GM18508 (cell line): ENCODE measurements at regions not wholly inside any gene's neighbourhood (a gene's known extent, or its start where the extent isn't known, plus 50 kb on each side); places are given as distances from the start of the nearest gene placed in this dataset.

Experiments used
- ATAC-seq: cut with Tn5 transposase; IDR thresholded peaks from one replicate; pipeline ENCODE4 v1.9.1; 2021; ENCODE audit warnings: moderate number of reproducible peaks; ENCODE audit not compliant: insufficient read depth, unreplicated experiment

DNA sequence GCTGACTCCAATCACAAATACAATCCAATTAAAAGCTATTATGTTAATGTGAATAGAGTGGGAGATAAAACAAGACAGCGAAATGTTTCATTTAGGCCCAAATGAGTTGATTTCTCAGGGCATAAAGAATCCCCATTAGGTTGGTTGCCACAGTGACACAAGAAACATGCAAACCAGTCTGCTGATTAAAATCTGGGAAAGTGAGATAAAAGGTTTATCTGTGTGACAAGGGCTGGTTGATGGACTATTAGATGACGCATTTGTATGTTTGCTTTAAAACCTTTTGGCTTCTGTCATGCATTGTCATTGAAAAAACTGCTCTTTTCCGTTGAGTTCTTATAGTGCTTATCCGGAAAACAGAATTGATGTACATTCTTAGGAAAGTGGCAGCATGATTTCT lies 658.2 kb downstream of the GATA3 start:
- ATAC-seq: no peak

- ATAC-seq: no peak
These were observed 665.5 kb downstream of the GATA3 start for GRCh38 chr10:8719971-8720370.

GRCh38 chr10:8721650-8722049 lies 667.2 kb downstream of the GATA3 start:
- no peak for ATAC-seq

DNA sequence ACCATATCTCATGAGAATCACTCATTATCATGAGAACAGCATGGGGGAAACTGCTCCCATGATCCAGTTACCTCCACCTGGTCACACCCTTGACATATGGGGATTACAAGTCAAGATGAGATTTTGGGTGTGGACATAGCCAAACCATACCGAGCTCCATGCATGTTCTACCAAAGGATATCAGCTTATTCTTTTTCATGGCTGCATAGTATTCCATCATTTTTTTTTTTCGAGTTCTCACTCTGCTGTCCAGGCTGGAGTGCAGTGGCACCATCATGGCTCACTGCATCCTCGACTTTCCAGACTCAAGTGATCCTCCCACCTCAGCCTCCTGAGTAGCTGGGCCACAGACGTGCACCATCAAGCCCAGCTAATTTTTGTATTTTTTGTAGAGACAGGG lies 668.3 kb downstream of the GATA3 start:
- ATAC-seq: no peak

DNA sequence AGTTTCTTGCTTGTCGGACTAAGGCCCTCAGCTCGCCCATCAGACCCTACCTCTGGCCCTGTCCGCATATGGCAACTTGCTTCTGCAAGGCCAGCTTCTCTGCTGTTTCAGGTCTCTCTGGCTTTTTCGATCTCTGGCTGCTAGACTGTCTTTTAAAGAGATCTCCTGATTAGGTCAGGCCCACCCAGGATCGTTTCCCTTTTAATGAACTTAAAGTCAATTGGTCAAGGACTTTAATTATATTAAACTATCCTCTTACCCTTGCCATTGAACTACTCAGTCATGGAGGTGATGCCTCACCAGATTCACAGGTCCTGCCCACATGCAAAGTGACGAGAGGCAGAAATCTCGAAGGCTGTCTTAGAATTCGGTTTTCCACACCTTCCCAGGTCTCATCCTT lies 670.9 kb downstream of the GATA3 start:
- no peak for ATAC-seq

DNA sequence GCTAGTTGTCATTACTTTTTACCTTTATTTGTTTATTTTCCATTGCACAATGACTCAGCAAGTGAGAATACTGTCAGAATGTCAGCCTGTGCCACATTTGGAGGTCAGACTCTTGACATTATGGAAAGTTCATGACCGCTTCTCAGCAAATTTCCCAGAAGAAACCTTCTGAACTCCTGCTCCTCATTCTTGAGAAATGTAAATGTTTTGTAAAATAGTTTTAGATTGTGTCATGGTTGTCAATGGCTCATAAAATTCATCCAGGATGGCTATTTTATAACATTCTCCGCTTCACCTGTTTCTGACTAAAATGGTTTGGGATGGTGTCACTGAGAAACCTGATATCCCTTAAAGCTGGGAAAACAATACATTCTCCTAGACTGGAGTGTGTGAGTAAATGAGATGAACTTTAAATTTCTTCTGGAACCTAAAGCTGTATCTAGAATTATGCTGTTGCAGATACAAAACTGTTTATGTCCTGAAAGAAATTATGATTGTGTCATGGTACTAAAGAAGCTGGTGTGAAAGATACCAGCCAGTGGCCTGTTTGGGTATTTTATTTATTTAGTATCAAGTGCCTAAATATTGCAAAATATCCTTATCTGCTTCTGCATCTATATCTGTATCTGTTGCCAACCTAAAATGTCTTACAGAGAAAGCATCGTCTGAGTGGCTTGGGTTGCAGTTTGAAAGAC lies 671.7 kb downstream of the GATA3 start:
- ATAC-seq: no peak

- ATAC-seq: no peak
These were observed 672.2 kb downstream of the GATA3 start for GRCh38 chr10:8726779-8727084.

DNA sequence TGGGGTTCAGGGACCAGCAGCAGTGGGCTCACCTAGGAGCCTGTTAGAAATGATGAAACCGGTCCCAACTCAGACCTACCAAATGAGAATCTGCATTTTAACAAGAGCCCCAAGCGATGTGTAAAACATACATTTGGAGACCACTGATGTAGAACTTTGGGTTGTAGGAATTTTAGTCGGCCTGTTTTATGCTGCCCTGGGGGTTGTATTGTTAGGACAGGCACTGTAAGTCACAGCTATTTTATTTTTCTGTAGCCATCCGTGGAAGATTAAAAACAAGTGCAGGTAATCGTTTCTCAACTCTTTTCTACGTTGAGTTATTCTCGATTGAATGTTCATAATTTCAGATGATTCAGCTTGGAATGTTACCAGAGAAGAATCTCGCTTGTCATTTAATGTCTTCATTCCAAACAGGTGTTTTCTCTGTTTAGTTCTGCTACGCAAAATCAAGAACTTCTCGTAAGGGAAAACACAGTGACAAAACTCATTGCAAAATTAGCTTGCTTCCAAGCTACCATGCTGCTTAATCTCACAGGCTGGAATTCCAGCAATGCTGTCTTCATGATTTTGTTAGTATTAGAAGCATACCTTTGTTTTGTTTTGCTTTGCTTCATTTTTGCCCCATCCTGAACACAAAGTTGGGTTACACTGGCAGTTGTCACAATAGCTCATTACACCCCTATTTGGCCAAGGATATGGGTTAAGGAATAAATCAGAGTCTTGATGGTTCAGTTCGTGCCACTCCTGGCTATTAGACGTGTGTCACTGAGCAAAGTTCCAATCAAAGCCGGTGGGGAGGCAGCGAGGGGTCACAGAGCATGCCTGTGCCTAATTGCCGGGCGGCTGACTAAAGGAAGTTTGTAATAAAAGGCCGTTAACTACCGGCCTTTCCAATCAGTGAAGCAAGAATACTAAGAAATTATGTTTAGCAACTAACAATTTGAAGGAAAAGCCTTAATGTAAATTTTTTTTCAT lies 676.9 kb downstream of the GATA3 start:
- no peak for ATAC-seq

DNA sequence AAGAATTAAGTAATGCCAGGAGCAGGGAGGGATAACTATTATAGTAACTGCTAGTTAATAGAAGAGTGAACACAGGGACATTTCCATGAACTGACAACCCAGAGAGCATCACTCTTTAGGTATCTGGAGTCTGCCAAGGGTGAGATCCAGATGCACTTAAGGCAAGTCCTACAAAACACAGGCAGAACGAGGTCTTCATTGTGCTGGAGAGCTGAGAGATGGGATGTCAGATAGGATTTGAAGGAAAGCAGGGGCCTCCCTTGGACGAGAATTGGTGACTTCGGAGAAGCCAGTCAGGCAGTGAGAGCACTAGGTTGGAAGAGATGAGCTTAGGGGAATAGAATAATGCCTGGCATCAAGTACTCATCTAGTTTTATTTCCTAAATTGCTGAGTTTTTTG lies 684.5 kb downstream of the GATA3 start:
- ATAC-seq: no peak

DNA sequence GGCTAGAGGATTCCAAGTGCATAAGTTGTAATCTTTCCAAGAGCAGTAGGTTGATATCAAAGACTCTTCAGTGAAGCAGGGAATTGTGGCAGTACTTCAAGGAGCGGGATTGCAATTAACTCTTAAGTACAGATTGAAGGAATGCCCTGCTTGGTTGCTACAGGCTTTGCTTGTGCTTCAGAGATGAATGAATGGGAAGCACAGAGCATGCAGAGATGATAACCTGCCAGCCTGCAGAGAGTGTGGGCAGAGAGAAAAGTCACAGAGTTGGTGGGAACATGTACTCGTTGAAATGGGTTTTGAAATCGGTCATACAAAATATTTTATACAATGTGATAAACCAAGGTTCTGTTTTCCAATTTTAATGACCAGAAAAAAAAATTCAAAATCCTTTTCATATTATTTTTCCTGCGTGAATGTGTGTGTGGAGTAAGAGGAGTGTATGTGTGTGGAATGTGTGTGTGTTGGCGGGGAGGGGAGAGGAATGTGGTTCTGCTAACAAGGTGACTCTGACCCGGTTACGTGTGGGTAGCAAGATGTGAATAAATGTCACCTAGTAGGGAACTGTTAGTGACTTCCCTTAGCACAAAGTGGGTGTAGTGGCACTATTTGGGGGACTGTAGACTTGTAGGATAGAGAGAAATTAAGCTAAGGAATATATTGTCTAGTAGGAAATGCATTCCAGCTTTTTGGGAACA lies 697.8 kb downstream of the GATA3 start:
- ATAC-seq: no peak

GRCh38 chr10:8758029-8758428 lies 703.5 kb downstream of the GATA3 start:
- ATAC-seq: no peak

GRCh38 chr10:8766899-8767298 lies 712.4 kb downstream of the GATA3 start:
- ATAC-seq: no peak

DNA sequence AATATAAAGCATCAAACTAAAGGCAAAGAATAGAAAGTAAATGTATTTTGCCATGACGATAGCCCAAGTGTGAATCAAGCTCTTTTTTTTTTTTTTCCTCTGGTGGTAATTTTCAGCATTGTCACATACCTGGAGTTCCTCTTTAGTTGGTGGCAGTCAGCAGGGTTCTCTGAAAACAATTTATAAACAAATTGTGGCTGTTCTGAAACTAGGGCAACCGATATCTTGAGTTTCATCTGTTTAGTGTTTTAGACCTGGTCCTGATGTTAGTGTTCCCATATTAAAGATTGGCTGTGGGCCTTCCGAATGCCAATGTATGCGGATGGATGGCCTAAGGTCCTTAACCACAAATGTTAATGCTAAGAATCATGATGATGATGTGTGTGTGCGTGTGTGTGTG lies 713.1 kb downstream of the GATA3 start:
- ATAC-seq: no peak

- ATAC-seq: no peak
These were observed 713.9 kb downstream of the GATA3 start for GRCh38 chr10:8768341-8768740.

DNA sequence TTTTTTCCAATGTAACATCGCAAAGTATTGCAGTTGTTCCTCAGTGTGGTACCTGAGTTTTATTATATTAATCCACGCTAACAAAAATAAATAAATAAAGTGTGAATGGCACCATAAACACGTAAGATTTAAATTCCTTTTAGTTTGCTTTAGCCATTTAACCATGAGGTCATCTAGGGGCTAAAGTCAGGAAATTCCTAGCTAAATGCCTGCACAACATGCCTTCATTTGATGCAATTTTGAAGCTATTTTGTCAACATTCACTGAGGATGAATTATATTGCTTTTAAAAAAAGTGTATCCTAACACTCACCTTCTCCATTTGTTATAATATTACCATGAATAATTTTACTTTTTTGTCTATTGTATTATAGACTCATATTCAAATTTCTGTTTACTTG lies 714.4 kb downstream of the GATA3 start:
- no peak for ATAC-seq

- no peak for ATAC-seq
These were observed 722.6 kb downstream of the GATA3 start for GRCh38 chr10:8776926-8777622.

GRCh38 chr10:8778713-8779112 lies 724.2 kb downstream of the GATA3 start:
- no peak for ATAC-seq

DNA sequence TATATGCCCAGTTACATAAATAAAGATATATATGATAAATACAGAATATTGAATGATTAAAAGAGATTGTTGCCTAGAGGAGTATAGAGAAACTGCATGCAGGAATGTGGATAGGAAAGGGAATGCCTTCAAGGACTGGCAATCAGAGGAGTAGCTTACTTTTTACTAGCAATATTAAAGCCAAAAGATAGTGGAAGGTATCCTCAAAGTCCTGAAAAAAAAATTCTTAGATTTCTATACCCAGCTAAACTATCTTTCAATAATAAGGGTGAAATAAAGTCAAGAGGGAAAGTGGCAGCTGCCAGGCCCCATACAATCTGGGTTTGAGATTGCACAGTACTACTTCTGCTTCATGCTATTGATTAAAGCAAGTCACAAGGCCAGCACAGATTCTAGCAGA lies 733.2 kb downstream of the GATA3 start:
- ATAC-seq: no peak

GRCh38 chr10:8790390-8790789 lies 735.9 kb downstream of the GATA3 start:
- no peak for ATAC-seq

- ATAC-seq: no peak
These were observed 740.4 kb downstream of the GATA3 start for GRCh38 chr10:8794860-8795259.

GRCh38 chr10:8800426-8800825 lies 745.9 kb downstream of the GATA3 start:
- ATAC-seq: no peak
